A549 (cell line): ENCODE measurements at regions not wholly inside any gene's neighbourhood (a gene's known extent, or its start where the extent isn't known, plus 50 kb on each side); places are given as distances from the start of the nearest gene placed in this dataset.

Source experiments
- ATAC-seq, 2 experiments: fragments of 200-7000 bp in 1 of 2; fragments of >200 bp in 1 of 2; cut with Nextera tagmentation in 1 of 2; cut with Tn5 transposase in 1 of 2; 3 replicates each; pipeline versions ENCODE4 v1.8.0 to v1.9.1; 2018 to 2020; ENCODE audit warnings: mild to moderate bottlenecking in 1 of 2, moderate library complexity in 1 of 2
- CTCF ChIA-PET: fragments of 300-600 bp; sonication (Branson Sonifier 250); formaldehyde crosslinking; extraction: SDS; loops from one replicate; lab custom pipeline; 2021; ENCODE audit warnings: antibody characterized with exemption, inconsistent platforms; lab: Yijun Ruan, JAX
- POLR2A ChIA-PET: fragments of 350-600 bp; formaldehyde crosslinking; extraction: SDS; loops from one replicate; lab custom pipeline; 2021; ENCODE audit warnings: antibody characterized with exemption, inconsistent platforms; lab: Yijun Ruan, JAX
- DNase-seq, 2 experiments: peaks; one replicate each; pipeline versions ENCODE4 v3.0.0 to v3.0.0-alpha.2; 2011 to 2016; ENCODE audit warnings: low read depth in 1 of 2, low spot score in 1 of 2
- FAIRE-seq: peaks from 2 replicates; lab custom pipeline; 2011; peaks lifted over from hg19 to GRCh38; lab: Jason Lieb, UNC
- H3K27ac ChIP-seq, 2 experiments: fragments of >200 bp; sonication (Bioruptor Twin); formaldehyde crosslinking; 3 replicates each; pipeline ENCODE4 v1.5.1; 2016 to 2017
- H3K4me1 ChIP-seq: fragments of >200 bp; sonication (Bioruptor Twin); formaldehyde crosslinking; 3 replicates; pipeline ENCODE4 v1.6.1; 2016
- H3K4me2 ChIP-seq: fragments of >200 bp; sonication (Bioruptor Twin); formaldehyde crosslinking; 3 replicates; pipeline ENCODE4 v1.6.1; 2016
- H3K4me3 ChIP-seq: fragments of >200 bp; sonication (Bioruptor Twin); formaldehyde crosslinking; 3 replicates; pipeline ENCODE4 v1.5.1; 2016
- H3K9me3 ChIP-seq: fragments of >200 bp; sonication (Bioruptor Twin); formaldehyde crosslinking; 3 replicates; pipeline ENCODE4 v1.6.1; 2016
- BHLHE40 ChIP-seq: IDR thresholded peaks from 2 replicates; pipeline ENCODE4 v1.6.1; 2012; ENCODE audit warnings: low read depth, low read length, inconsistent platforms
- CEBPB ChIP-seq, 2 experiments: fragments of >200 bp in 1 of 2; sonication (Bioruptor Twin) in 1 of 2; formaldehyde crosslinking in 1 of 2; IDR thresholded peaks; 2 replicates each; pipeline ENCODE4 v1.6.1; 2012 to 2016
- CHD4 ChIP-seq: fragments of 200-600 bp; sonication (generic); IDR thresholded peaks from 2 replicates; pipeline ENCODE4 v1.6.1; 2016; ENCODE audit warnings: antibody characterized with exemption, mild to moderate bottlenecking, borderline replicate concordance
- FOSL2 ChIP-seq, 2 experiments: fragments of 450-650 bp in 1 of 2; fragments of >200 bp in 1 of 2; sonication (Bioruptor Twin) in 1 of 2; formaldehyde crosslinking; IDR thresholded peaks; 2 replicates each; pipeline versions ENCODE4 v1.5.0 to v1.6.1; 2016 to 2020; ENCODE audit warnings: mild to moderate bottlenecking in 1 of 2, moderate library complexity in 1 of 2
- FOXS1 ChIP-seq: fragments of 250-450 bp; sonication (Bioruptor Pico); IDR thresholded peaks from 2 replicates; pipeline ENCODE4 v1.5.0; 2020; ENCODE audit warnings: mild to moderate bottlenecking, moderate library complexity
- HDAC2 ChIP-seq: fragments of 200-600 bp; sonication (generic); IDR thresholded peaks from 2 replicates; pipeline ENCODE4 v1.6.1; 2016
- HEYL ChIP-seq: fragments of 250-450 bp; sonication (Bioruptor Pico); IDR thresholded peaks from 2 replicates; pipeline ENCODE4 v1.8.0; 2021; ENCODE audit warnings: mild to moderate bottlenecking, moderate library complexity
- HOXB5 ChIP-seq: fragments of 250-450 bp; sonication (Bioruptor Pico); IDR thresholded peaks from 2 replicates; pipeline ENCODE4 v1.5.0; 2020; ENCODE audit warnings: mild to moderate bottlenecking, moderate library complexity
- JUN ChIP-seq, 2 experiments: fragments of >200 bp; sonication (Bioruptor Twin); formaldehyde crosslinking; IDR thresholded peaks; 2 replicates in 1 of 2; 3 replicates in 1 of 2; pipeline ENCODE4 v1.6.1; 2016 to 2017
- JUNB ChIP-seq: fragments of >200 bp; sonication (Bioruptor Twin); formaldehyde crosslinking; IDR thresholded peaks from 2 replicates; pipeline ENCODE4 v1.6.1; 2016
- KDM1A ChIP-seq: fragments of 200-600 bp; sonication (generic); IDR thresholded peaks from 2 replicates; pipeline ENCODE4 v1.6.1; 2016; ENCODE audit warnings: low read depth, mild to moderate bottlenecking
- KDM5A ChIP-seq: fragments of 200-600 bp; sonication (generic); IDR thresholded peaks from 2 replicates; pipeline ENCODE4 v1.6.1; 2016; ENCODE audit warnings: antibody characterized with exemption, mild to moderate bottlenecking
- MAFK ChIP-seq: fragments of 450-650 bp; IDR thresholded peaks from 2 replicates; pipeline ENCODE4 v1.6.1; 2014; ENCODE audit not compliant: partially characterized antibody
- NFE2L2 ChIP-seq: fragments of 150-350 bp; conservative IDR thresholded peaks from 2 replicates; pipeline ENCODE4 v1.6.1; 2014; ENCODE audit warnings: low read length
- NR3C1 ChIP-seq: fragments of >200 bp; sonication (Bioruptor Twin); formaldehyde crosslinking; IDR thresholded peaks from 3 replicates; pipeline ENCODE4 v1.6.1; 2017
- PHF8 ChIP-seq: fragments of 200-600 bp; sonication (generic); IDR thresholded peaks from 2 replicates; pipeline ENCODE4 v1.6.1; 2016; ENCODE audit warnings: low read depth, mild to moderate bottlenecking, antibody characterized with exemption, moderate library complexity, borderline replicate concordance
- POLR2A ChIP-seq: IDR thresholded peaks from 2 replicates; pipeline ENCODE4 v1.6.1; 2012; ENCODE audit warnings: mild to moderate bottlenecking, low read length
- POLR2AphosphoS2 ChIP-seq: conservative IDR thresholded peaks from 2 replicates; pipeline ENCODE4 v1.6.1; 2012; ENCODE audit warnings: low read length, improper control_type of control experiment, inconsistent platforms
- RAD21 ChIP-seq, 2 experiments: fragments of >200 bp in 1 of 2; sonication (Bioruptor Twin) in 1 of 2; formaldehyde crosslinking in 1 of 2; IDR thresholded peaks in 1 of 2; conservative IDR thresholded peaks in 1 of 2; 2 replicates in 1 of 2; 3 replicates in 1 of 2; pipeline ENCODE4 v1.6.1; 2012 to 2018; ENCODE audit warnings: inconsistent platforms in 1 of 2
- RCOR1 ChIP-seq: fragments of 150-350 bp; IDR thresholded peaks from 2 replicates; pipeline ENCODE4 v1.6.1; 2014; ENCODE audit warnings: antibody characterized with exemption, low read length, low read depth
- SMC3 ChIP-seq: fragments of >200 bp; sonication (Bioruptor Twin); formaldehyde crosslinking; IDR thresholded peaks from 3 replicates; pipeline ENCODE4 v1.6.1; 2018; ENCODE audit warnings: inconsistent platforms
- SREBF2 ChIP-seq: fragments of 450-650 bp; IDR thresholded peaks from 2 replicates; pipeline ENCODE4 v1.6.1; 2014; ENCODE audit warnings: mild to moderate bottlenecking, moderate library complexity
- TFCP2L1 ChIP-seq: fragments of 250-450 bp; sonication (Bioruptor Pico); IDR thresholded peaks from 2 replicates; pipeline ENCODE4 v1.5.0; 2021; ENCODE audit warnings: mild to moderate bottlenecking
- ZFP36 ChIP-seq: fragments of 450-650 bp; IDR thresholded peaks from 2 replicates; pipeline ENCODE4 v1.6.1; 2014; ENCODE audit warnings: borderline replicate concordance; ENCODE audit not compliant: partially characterized antibody
- ZNF302 ChIP-seq: fragments of 250-450 bp; sonication (Bioruptor Pico); IDR thresholded peaks from 2 replicates; pipeline ENCODE4 v1.9.0; 2021; ENCODE audit warnings: inconsistent platforms, mild to moderate bottlenecking, moderate library complexity
- whole genome bisulfite sequencing: methylation state at CpG from one replicate; pipeline ENCODE4 v1.1.6; 2017; ENCODE audit errors: missing lambda C conversion rate; 5-methylcytosine and 5-hydroxymethylcytosine counted together
- TF ChIP-seq, protein P1 (sequence below): fragments of >200 bp; sonication (Bioruptor Twin); formaldehyde crosslinking; IDR thresholded peaks from 3 replicates; pipeline ENCODE4 v1.5.1; 2016
- TF ChIP-seq, protein P2 (sequence below): fragments of 150-350 bp; IDR thresholded peaks from 2 replicates; pipeline ENCODE4 v1.6.1; 2014; ENCODE audit warnings: low read depth, mild to moderate bottlenecking, low read length
- TF ChIP-seq, protein P3 (sequence below): IDR thresholded peaks from 2 replicates; pipeline ENCODE4 v1.6.1; 2012; ENCODE audit warnings: low read depth, borderline replicate concordance
- TF ChIP-seq, protein P4 (sequence below): IDR thresholded peaks from 2 replicates; pipeline ENCODE4 v1.6.1; 2012

DNA sequence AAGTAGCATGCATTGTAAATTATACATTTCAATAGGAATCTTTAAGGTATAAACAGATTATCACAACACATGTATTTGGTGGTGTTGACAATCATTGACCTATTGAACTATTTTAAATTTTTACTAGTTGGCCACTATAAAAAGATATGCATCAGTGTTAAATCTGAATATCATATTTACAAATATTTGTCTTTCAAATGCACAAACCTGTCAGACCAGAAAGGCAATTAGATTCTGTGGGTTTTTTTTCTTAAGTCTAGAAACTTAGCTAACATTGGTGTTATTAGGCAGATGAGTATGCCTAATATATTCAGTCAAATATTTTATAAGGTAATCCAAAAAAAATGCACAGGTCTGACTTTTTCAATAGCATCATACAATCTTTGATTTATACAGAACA lies 241.4 kb upstream of the DGKB start:
- Histone ChIP-seq H3K4me3 (no peak overlapping the region), H3K4me1 (no peaks in the 10 kb centered on the region), H3K9me3 (no peaks in the 10 kb centered on the region), H3K4me2 (no peak overlapping the region), H3K27ac (no peak overlapping the region)
- TF ChIP-seq NR3C1 (no peak), MAFK (no peak), RAD21 (conservative IDR thresholded peaks at IDR 0.05 in 1 of 2, IDR thresholded peaks at IDR 0.05 in 1 of 2) (no peak), FOXS1 (CRISPR knock-in tag) (no peak), JUN (IDR thresholded peaks at IDR 0.05) (no peak), TFCP2L1 (CRISPR knock-in tag) (no peak), POLR2A (no peak), CEBPB (IDR thresholded peaks at IDR 0.05) (no peak), POLR2AphosphoS2 (no peak), HDAC2 (no peak), ZFP36 (no peak), BHLHE40 (no peak), FOSL2 (IDR thresholded peaks at IDR 0.05) (no peak), FOSL2 (CRISPR knock-in tag; IDR thresholded peaks at IDR 0.05) (no peak), SREBF2 (no peak), KDM1A (no peak)
- TF ChIP-seq, protein P1, sequence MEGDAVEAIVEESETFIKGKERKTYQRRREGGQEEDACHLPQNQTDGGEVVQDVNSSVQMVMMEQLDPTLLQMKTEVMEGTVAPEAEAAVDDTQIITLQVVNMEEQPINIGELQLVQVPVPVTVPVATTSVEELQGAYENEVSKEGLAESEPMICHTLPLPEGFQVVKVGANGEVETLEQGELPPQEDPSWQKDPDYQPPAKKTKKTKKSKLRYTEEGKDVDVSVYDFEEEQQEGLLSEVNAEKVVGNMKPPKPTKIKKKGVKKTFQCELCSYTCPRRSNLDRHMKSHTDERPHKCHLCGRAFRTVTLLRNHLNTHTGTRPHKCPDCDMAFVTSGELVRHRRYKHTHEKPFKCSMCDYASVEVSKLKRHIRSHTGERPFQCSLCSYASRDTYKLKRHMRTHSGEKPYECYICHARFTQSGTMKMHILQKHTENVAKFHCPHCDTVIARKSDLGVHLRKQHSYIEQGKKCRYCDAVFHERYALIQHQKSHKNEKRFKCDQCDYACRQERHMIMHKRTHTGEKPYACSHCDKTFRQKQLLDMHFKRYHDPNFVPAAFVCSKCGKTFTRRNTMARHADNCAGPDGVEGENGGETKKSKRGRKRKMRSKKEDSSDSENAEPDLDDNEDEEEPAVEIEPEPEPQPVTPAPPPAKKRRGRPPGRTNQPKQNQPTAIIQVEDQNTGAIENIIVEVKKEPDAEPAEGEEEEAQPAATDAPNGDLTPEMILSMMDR, result no peak
- TF ChIP-seq, protein P2, sequence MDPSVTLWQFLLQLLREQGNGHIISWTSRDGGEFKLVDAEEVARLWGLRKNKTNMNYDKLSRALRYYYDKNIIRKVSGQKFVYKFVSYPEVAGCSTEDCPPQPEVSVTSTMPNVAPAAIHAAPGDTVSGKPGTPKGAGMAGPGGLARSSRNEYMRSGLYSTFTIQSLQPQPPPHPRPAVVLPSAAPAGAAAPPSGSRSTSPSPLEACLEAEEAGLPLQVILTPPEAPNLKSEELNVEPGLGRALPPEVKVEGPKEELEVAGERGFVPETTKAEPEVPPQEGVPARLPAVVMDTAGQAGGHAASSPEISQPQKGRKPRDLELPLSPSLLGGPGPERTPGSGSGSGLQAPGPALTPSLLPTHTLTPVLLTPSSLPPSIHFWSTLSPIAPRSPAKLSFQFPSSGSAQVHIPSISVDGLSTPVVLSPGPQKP, result no peak
- TF ChIP-seq, protein P3, sequence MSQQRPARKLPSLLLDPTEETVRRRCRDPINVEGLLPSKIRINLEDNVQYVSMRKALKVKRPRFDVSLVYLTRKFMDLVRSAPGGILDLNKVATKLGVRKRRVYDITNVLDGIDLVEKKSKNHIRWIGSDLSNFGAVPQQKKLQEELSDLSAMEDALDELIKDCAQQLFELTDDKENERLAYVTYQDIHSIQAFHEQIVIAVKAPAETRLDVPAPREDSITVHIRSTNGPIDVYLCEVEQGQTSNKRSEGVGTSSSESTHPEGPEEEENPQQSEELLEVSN, result no peak
- no peak for ATAC-seq
- no peak for DNase-seq
- POLR2A ChIA-PET, result no interaction called here
- CTCF ChIA-PET, result no interaction called here
- no peak for FAIRE-seq

DNA sequence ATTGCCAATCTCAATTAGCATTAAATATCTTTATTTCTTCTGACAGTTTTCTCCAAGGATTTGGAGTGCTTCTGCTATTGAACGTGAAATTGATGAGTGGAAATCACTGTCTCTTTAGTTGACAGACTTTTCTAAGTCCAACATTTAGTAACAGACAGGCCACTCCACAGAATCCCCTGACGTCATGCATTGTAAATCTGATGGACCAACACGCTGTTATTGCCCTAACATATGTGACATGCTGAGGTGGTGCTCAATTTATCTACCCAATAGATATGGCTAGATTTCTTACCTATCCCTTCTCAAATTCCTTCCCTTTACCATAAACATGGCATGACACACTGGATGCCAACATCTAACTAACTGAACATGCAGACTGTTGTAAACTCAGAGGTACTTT lies 240.6 kb upstream of the DGKB start:
- H3K27ac ChIP-seq, result no peak overlapping the region
- H3K4me1 ChIP-seq, result no peaks in the 10 kb centered on the region
- 50% methylated on average over 3 of the region's 3 CpGs for WGBS
- ATAC-seq (no peak), FAIRE-seq (no peak), DNase-seq (no peak)
- TF ChIP-seq HEYL (CRISPR knock-in tag) (no peak), CHD4 (no peak), POLR2AphosphoS2 (no peak), RCOR1 (no peak), HDAC2 (no peak), SMC3 (no peak), JUNB (no peak), BHLHE40 (no peak), HOXB5 (CRISPR knock-in tag) (no peak), NFE2L2 (no peak), KDM5A (no peak), FOSL2 (IDR thresholded peaks at IDR 0.05) (no peak), FOSL2 (CRISPR knock-in tag; IDR thresholded peaks at IDR 0.05) (no peak), ZNF302 (CRISPR knock-in tag) (no peak), PHF8 (no peak)
- TF ChIP-seq, protein P4, sequence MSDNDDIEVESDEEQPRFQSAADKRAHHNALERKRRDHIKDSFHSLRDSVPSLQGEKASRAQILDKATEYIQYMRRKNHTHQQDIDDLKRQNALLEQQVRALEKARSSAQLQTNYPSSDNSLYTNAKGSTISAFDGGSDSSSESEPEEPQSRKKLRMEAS, result no peak
- CTCF ChIA-PET, result no interaction called here
- no peak overlapping the region for H3K4me2 ChIP-seq
- H3K4me3 ChIP-seq, result no peak overlapping the region
- POLR2A ChIA-PET, result no interaction called here
- no peaks in the 10 kb centered on the region for H3K9me3 ChIP-seq
